Uterus (tissue), 2 donors: ENCODE measurements at regions not wholly inside any gene's neighbourhood (a gene's known extent, or its start where the extent isn't known, plus 50 kb on each side); places are given as distances from the start of the nearest gene placed in this dataset.

ENCODE experiments used
- POLR2A ChIP-seq, 2 donors: fragments of 450-650 bp; IDR thresholded peaks; one replicate each; pipeline ENCODE4 v1.6.1; 2016; ENCODE audit warnings: antibody characterized with exemption in 2 of 2, mild to moderate bottlenecking in 1 of 2, moderate library complexity in 1 of 2
- TF ChIP-seq, protein P1 (sequence below), 4 experiments: fragments of 200-600 bp in 2 of 4; fragments of 450-650 bp in 2 of 4; sonication (generic) in 2 of 4; IDR thresholded peaks; one replicate each; pipeline ENCODE4 v1.5.1; 2016 to 2019; ENCODE audit warnings: antibody characterized with exemption in 4 of 4, mild to moderate bottlenecking in 2 of 4, moderate library complexity in 1 of 4

DNA sequence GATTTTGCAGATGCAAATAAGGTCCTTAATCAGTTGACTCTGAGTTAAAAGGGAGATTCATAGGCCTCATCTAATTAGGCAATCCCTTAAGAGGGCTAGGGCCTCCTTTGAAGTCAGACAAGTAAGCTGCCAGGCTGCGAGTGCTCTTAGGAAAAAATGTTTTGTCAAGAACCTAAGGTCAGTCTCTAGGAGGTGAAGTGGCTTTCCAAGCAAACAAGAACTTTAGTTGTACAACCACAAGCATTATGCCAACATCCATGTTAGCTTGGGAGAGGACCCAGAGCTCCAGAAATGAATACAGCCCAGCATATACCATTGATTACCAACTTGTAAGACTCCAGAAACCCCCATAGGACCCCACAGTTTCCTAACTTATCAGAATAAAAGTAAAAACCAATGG lies 1366.2 kb downstream of the PLA2G4A start:
- no peak for TF ChIP-seq POLR2A (IDR thresholded peaks at IDR 0.05)
- TF ChIP-seq, protein P1, sequence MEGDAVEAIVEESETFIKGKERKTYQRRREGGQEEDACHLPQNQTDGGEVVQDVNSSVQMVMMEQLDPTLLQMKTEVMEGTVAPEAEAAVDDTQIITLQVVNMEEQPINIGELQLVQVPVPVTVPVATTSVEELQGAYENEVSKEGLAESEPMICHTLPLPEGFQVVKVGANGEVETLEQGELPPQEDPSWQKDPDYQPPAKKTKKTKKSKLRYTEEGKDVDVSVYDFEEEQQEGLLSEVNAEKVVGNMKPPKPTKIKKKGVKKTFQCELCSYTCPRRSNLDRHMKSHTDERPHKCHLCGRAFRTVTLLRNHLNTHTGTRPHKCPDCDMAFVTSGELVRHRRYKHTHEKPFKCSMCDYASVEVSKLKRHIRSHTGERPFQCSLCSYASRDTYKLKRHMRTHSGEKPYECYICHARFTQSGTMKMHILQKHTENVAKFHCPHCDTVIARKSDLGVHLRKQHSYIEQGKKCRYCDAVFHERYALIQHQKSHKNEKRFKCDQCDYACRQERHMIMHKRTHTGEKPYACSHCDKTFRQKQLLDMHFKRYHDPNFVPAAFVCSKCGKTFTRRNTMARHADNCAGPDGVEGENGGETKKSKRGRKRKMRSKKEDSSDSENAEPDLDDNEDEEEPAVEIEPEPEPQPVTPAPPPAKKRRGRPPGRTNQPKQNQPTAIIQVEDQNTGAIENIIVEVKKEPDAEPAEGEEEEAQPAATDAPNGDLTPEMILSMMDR (IDR thresholded peaks at IDR 0.05): no peak
